Cardiac muscle cell (in vitro differentiated cells and primary cell): ENCODE measurements at regions not wholly inside any gene's neighbourhood (a gene's known extent, or its start where the extent isn't known, plus 50 kb on each side); places are given as distances from the start of the nearest gene placed in this dataset.

Experiments used
- DNase-seq, 2 donors: peaks; one replicate each; pipeline versions ENCODE4 v3.0.0 to v3.0.0-alpha.2; 2010 to 2017; ENCODE audit warnings: low read depth in 1 of 2, low spot score in 1 of 2
- H3K27ac ChIP-seq: fragments of 200-600 bp; sonication (generic); 2 replicates; pipeline ENCODE4 v1.5.1; 2016
- H3K27me3 ChIP-seq: fragments of 200-600 bp; sonication (generic); 2 replicates; pipeline ENCODE4 v1.6.0; 2016; ENCODE audit warnings: control low read depth
- H3K36me3 ChIP-seq: fragments of 200-600 bp; sonication (generic); 2 replicates; pipeline ENCODE4 v1.5.1; 2016; ENCODE audit warnings: control low read depth
- H3K4me1 ChIP-seq: fragments of 200-600 bp; sonication (generic); 2 replicates; pipeline ENCODE4 v1.8.1; 2017; ENCODE audit warnings: low read depth, mild to moderate bottlenecking, mixed run types
- H3K4me3 ChIP-seq: fragments of 200-600 bp; sonication (generic); 2 replicates; pipeline ENCODE4 v1.5.1; 2016; ENCODE audit warnings: mild to moderate bottlenecking
- H3K9me3 ChIP-seq: fragments of 200-600 bp; sonication (generic); 2 replicates; pipeline ENCODE4 v1.5.1; 2017; ENCODE audit warnings: low read depth, mild to moderate bottlenecking, control low read depth
- CTCF ChIP-seq: IDR thresholded peaks from 2 replicates; pipeline ENCODE4 v1.5.1; 2012; ENCODE audit warnings: low read depth, mild to moderate bottlenecking, low read length

- Histone ChIP-seq H3K4me1 (no peaks in the 10 kb centered on the region), H3K27ac (no peak overlapping the region), H3K4me3 (no peak overlapping the region), H3K36me3 (no peaks in the 10 kb centered on the region), H3K27me3 (no peaks in the 10 kb centered on the region), H3K9me3 (no peaks in the 10 kb centered on the region)
- no peak for TF ChIP-seq CTCF
- no peak for DNase-seq
These were observed 238.4 kb downstream of the ZEB2 start for GRCh38 chr2:144281476-144281875.

- Histone ChIP-seq H3K4me3 (no peak overlapping the region), H3K9me3 (no peaks in the 10 kb centered on the region), H3K27ac (no peak overlapping the region), H3K27me3 (no peaks in the 10 kb centered on the region), H3K4me1 (no peaks in the 10 kb centered on the region), H3K36me3 (no peaks in the 10 kb centered on the region)
- no peak for DNase-seq
- no peak for TF ChIP-seq CTCF
These were observed 239.9 kb downstream of the ZEB2 start for GRCh38 chr2:144280009-144280408.

- H3K27ac ChIP-seq: no peak overlapping the region
- no peaks in the 10 kb centered on the region for H3K9me3 ChIP-seq
- TF ChIP-seq CTCF: no peak
- no peak for DNase-seq
- no peaks in the 10 kb centered on the region for H3K4me1 ChIP-seq
- H3K4me3 ChIP-seq: no peak overlapping the region
- H3K36me3 ChIP-seq: no peaks in the 10 kb centered on the region
- no peaks in the 10 kb centered on the region for H3K27me3 ChIP-seq
These were observed 240.8 kb downstream of the ZEB2 start for GRCh38 chr2:144279165-144279564.

- Histone ChIP-seq H3K36me3 (no peaks in the 10 kb centered on the region), H3K4me1 (no peaks in the 10 kb centered on the region), H3K4me3 (no peak overlapping the region), H3K9me3 (no peaks in the 10 kb centered on the region), H3K27ac (no peak overlapping the region), H3K27me3 (no peaks in the 10 kb centered on the region)
- no peak for TF ChIP-seq CTCF
- DNase-seq: no peak
These were observed 242.1 kb downstream of the ZEB2 start for GRCh38 chr2:144277622-144278354.

GRCh38 chr2:144275340-144275739 lies 244.6 kb downstream of the ZEB2 start:
- H3K36me3 ChIP-seq: no peaks in the 10 kb centered on the region
- no peak for TF ChIP-seq CTCF
- no peak overlapping the region for H3K4me3 ChIP-seq
- H3K4me1 ChIP-seq: no peaks in the 10 kb centered on the region
- H3K27ac ChIP-seq: no peak overlapping the region
- peak in 1 of 2 donors; percentile 0 for DNase-seq
- no peaks in the 10 kb centered on the region for H3K9me3 ChIP-seq
- H3K27me3 ChIP-seq: no peaks in the 10 kb centered on the region
